Limb (tissue), 2 donors: ENCODE measurements at regions not wholly inside any gene's neighbourhood (a gene's known extent, or its start where the extent isn't known, plus 50 kb on each side); places are given as distances from the start of the nearest gene placed in this dataset.
A peak's percentile ranks its signal among the peaks of the same experiment; 100 is the strongest.

Experiments
- DNase-seq, 2 donors: peaks; one replicate each; pipeline ENCODE4 v3.0.0-alpha.2; 2016; ENCODE audit errors: extremely low spot score in 2 of 2

GRCh38 chr11:41970681-41971080 lies 511.2 kb upstream of the LRRC4C start:
- no peak for DNase-seq

GRCh38 chr11:41971592-41971991 lies 512.1 kb upstream of the LRRC4C start:
- no peak for DNase-seq

DNA sequence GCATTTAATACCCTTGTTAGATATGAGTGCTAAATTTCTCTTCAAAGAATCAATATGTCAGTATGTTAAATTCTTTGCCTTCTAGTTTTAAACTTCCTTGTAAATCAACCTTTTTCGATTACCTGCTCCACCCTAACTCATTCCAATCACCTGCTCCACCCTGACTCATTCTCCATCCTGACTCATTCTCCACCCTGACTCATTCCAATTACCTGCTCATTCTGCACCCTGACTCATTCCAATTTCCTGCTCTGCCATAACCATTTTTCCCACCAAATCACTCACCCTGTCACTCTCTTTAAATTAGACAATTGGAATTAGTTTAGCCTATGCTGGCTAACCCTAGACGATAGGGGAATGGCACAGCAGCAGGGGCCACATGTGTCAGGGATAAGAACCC lies 519.5 kb upstream of the LRRC4C start:
- no peak for DNase-seq

- no peak for DNase-seq
Measured at GRCh38 chr11:41980741-41981140, 521.3 kb upstream of the LRRC4C start.

GRCh38 chr11:41982276-41982675 lies 522.8 kb upstream of the LRRC4C start:
- DNase-seq = no peak

GRCh38 chr11:41982975-41983374 lies 523.5 kb upstream of the LRRC4C start:
- DNase-seq = no peak

DNA sequence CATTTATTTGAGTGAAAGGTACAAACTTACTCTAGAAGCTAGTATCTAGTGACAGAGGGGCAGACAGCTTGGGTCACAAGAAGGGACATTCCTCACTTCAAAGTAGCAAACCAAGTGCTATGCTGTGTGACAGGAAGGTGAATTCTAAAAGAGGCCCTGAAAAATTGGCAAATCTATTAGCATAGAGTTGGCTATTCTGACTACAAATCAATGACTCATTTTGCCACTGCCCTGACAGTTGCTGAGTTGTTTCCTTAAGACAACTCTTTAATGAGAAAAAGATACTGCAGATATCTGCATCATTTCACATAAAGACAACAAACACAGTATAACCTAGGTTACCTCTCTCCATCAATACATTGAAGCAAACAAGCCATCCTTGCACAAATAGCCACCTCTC lies 524.0 kb upstream of the LRRC4C start:
- DNase-seq = no peak

GRCh38 chr11:41984023-41984422 lies 524.6 kb upstream of the LRRC4C start:
- no peak for DNase-seq

- DNase-seq = no peak
Measured at GRCh38 chr11:41985799-41986198, 526.3 kb upstream of the LRRC4C start.

DNA sequence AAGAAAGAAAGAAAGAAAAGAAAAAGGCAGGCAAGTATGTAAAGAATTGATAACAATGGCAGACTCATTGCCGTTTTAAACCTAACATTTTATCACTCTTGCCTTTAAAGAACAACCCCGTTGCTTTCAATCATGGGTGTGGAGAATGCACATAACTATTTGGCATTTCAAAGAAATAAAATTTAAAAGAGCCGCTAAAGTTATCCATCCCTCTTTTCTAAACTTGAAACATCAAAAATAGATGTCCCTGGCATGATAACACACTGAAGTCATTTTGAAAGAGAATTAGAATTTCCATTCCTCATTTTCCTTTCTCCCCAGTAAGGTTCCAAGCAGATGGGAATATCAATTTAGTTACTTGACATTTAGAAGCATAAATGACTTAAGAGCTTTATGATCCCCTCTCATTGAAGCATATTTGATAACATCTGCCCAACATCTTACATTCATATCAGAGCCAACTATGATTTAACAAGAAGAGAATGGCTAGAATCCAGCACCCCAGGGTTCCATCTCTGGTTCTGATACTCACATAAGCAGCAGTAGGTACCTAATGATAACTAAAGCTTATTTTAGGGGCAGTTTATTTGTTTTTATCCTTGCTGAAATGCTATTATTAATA lies 529.6 kb upstream of the LRRC4C start:
- DNase-seq = peak in 1 of 2 donors; percentile 29

DNA sequence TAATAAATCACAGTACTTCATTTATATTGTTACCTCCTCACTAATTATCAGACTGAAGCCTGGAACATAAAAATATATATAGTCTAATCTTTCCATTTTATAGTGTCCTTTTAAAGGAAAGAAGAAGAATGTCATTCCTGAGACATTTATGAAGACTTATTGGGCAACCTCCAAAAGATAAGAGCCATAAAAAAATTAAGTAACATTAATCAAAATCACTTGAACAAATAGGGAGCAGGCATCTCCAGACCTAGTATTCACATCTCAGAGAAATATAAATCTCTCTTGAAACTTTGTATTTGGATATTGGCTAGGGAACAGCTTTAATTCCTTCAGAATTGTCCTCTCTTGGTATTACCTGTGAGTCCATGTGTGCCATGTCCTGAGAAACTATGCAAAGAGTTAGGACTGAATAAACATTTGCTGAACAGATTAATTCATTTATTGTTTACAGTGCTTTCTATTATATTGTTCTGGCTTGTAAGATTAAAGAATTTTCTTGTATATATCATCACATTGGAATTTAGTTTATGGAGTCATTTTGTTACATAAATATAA lies 530.5 kb upstream of the LRRC4C start:
- no peak for DNase-seq

- no peak for DNase-seq
Measured at GRCh38 chr11:41996533-41996932, 537.1 kb upstream of the LRRC4C start.

- no peak for DNase-seq
Measured at GRCh38 chr11:41997844-41998401, 538.5 kb upstream of the LRRC4C start.

DNA sequence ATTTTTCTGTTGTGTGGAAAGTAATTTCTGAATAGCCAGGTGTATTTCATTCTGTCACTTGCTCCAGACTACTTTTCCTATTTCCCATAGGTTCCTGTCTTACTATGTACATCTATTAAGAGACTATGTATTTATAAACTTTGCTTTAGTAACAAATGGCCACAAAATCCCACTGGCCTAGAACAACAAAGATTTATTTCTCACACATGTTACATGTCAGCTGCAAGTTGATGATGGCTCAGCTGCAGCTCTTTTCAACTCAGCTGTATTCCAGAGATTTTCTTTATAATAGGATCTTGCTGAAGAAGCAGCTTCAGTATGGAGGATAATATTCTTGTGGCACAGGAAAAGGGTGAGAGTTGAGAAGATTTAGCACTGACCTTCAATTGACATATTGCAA lies 539.6 kb upstream of the LRRC4C start:
- no peak for DNase-seq

- DNase-seq = no peak
Measured at GRCh38 chr11:42003801-42004200, 544.3 kb upstream of the LRRC4C start.

DNA sequence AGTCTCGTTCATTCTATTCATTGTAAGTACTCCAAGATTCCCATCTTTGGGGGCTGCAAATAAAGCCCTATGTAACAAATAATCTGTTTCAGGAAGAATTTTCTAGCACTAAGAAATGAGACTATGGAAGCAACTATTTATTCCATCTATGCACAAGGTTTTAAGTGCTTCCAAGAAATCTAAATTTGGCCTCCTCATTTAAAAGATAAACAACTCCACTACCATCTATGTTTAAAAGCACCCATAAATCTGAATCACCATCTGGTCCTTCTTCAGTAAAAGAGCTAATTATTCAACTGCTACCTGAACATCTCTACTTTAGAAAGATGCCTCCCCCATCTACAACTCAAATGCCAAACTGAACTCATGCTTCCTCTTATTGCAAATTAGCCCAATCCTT lies 547.3 kb upstream of the LRRC4C start:
- no peak for DNase-seq

DNA sequence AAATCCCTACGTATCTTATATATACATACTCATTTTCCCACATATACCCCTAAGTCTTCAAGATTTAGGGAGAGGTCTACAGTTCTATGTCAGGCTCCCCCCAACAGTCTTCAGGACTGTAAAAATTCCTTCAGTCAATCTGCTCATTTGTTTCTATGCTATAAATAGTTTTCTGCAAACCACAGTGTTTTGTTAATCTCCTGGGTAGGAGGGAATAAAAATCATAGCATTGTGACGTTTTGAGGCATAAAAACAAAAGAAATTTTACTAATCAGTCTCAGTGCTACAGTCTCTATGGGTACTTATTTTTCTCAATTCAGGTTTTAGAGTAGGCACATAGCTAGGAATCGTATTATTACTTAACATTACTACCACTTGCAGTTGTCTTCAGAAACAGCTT lies 552.8 kb upstream of the LRRC4C start:
- DNase-seq = no peak

GRCh38 chr11:42013656-42014201 lies 554.3 kb upstream of the LRRC4C start:
- no peak for DNase-seq

- no peak for DNase-seq
Measured at GRCh38 chr11:42021911-42022310, 562.5 kb upstream of the LRRC4C start.

- DNase-seq = no peak
Measured at GRCh38 chr11:42023267-42023666, 563.8 kb upstream of the LRRC4C start.

GRCh38 chr11:42025121-42025803 lies 565.8 kb upstream of the LRRC4C start:
- DNase-seq = no peak

DNA sequence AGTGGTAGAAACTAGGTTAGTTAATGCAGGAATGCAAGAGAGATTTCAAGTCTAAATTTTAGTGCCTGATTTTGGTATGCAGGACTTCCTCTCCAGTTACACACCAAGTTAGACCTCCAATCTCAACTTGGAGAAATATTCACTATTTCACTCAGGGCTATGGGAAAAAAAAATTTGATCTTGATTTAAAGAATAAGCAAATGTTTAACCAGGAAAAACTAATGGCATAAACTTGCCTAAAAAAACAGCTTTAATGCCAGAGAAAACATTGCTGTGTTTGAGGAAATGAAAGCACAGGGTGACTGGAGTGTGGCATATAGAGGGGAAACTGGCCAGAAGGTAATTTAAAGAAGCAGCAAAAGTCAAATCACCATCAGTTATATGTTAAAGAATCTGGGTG lies 575.4 kb upstream of the LRRC4C start:
- DNase-seq = no peak

DNA sequence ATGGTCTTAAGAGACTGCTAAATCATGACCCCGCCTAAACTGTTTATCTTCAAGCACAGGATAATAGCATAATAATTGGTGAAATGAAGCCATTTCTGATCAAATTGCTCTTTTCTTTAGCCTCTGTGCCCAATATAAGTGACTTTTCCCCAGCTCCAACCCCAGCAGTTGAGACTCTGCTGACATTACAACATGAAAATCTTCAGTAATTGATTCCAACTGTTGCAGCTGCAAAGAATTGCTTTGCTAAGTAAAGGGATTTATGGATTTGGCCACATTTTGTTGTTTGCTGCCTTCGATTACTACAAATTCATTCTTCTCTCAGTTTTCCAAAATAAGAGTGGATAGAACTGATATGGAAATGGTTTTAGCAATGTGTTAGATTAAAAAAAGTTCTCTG lies 576.7 kb upstream of the LRRC4C start:
- DNase-seq = peak in 1 of 2 donors; percentile 38
